Mesothelial cell of epicardium (in vitro differentiated cells): ENCODE measurements at regions not wholly inside any gene's neighbourhood (a gene's known extent, or its start where the extent isn't known, plus 50 kb on each side); places are given as distances from the start of the nearest gene placed in this dataset.
"Not testable (repeated sequence)": the region's sequence is repeated elsewhere in the genome, so short reads cannot be mapped to it uniquely, and the experiment has no call there.

Experiments
- DNase-seq, 2 experiments: peaks; one replicate each; pipeline ENCODE4 v3.0.0; 2021; ENCODE audit warnings: low spot score in 2 of 2; ENCODE audit not compliant: unreplicated experiment in 2 of 2
- H3K27ac Mint-ChIP-seq: 2 replicates; pipeline ENCODE4 v1.8.0; 2021; ENCODE audit warnings: mixed read lengths
- H3K27me3 Mint-ChIP-seq: 2 replicates; pipeline ENCODE4 v1.8.0; 2021; ENCODE audit warnings: low read depth, mixed read lengths
- H3K36me3 Mint-ChIP-seq: 2 replicates; pipeline ENCODE4 v1.8.0; 2021; ENCODE audit warnings: mixed read lengths
- H3K4me1 Mint-ChIP-seq: 2 replicates; pipeline ENCODE4 v1.8.0; 2021; ENCODE audit warnings: mixed read lengths
- H3K4me3 Mint-ChIP-seq: 2 replicates; pipeline ENCODE4 v1.8.0; 2021; ENCODE audit warnings: mild to moderate bottlenecking, moderate library complexity, mixed read lengths
- H3K9me3 Mint-ChIP-seq: 2 replicates; pipeline ENCODE4 v1.8.0; 2021; ENCODE audit warnings: mixed read lengths
- TF ChIP-seq, protein P1 (sequence below): fragments of 200-600 bp; sonication (generic); IDR thresholded peaks from one replicate; pipeline ENCODE4 v1.5.0; 2021; ENCODE audit warnings: antibody characterized with exemption; ENCODE audit not compliant: unreplicated experiment

DNA sequence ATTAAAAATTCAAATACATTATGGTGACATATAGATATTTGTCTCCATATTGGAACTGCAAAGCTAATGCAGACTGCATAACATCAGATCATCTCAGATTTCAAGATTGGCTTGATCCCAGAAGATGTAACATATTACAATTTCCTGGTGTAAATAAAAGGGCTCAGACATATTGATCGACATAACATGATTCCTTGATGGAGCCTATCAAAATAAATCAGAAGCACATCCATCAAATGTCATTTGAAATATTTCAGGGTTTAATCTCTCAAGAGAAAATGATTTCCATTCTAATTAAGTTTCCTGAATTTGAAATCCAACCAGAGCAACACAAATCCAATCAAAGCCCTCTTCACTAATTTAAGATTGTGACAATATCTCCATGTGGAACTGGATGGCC lies 75.1 kb upstream of the UNC13C start:
- H3K27ac Mint-ChIP-seq = no peak overlapping the region
- DNase-seq = no peak
- H3K36me3 Mint-ChIP-seq = no peaks in the 10 kb centered on the region
- no peak overlapping the region for H3K4me3 Mint-ChIP-seq
- TF ChIP-seq, protein P1, sequence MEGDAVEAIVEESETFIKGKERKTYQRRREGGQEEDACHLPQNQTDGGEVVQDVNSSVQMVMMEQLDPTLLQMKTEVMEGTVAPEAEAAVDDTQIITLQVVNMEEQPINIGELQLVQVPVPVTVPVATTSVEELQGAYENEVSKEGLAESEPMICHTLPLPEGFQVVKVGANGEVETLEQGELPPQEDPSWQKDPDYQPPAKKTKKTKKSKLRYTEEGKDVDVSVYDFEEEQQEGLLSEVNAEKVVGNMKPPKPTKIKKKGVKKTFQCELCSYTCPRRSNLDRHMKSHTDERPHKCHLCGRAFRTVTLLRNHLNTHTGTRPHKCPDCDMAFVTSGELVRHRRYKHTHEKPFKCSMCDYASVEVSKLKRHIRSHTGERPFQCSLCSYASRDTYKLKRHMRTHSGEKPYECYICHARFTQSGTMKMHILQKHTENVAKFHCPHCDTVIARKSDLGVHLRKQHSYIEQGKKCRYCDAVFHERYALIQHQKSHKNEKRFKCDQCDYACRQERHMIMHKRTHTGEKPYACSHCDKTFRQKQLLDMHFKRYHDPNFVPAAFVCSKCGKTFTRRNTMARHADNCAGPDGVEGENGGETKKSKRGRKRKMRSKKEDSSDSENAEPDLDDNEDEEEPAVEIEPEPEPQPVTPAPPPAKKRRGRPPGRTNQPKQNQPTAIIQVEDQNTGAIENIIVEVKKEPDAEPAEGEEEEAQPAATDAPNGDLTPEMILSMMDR = no peak
- no peaks in the 10 kb centered on the region for H3K9me3 Mint-ChIP-seq
- no peaks in the 10 kb centered on the region for H3K27me3 Mint-ChIP-seq
- peaks cover 6% of the 10 kb centered on the region for H3K4me1 Mint-ChIP-seq

DNA sequence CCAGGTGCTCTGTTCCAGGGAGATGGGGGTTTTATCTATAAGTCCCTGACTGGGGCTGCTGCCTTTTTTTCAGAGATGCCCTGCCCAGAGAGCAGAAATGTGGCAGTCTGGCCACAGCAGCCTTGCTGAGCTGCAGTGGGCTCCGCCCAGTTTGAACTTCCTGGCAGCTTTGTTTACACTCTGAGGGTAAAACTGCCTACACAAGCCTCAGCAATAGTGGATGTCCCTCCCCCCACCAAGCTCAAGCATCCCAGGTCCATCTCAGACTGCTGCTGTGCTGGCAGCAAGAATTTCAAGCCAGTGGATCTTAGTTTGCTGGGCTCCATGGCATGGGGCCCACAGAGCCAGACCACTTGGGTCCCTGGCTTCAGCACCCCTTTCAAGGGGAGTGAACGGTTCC lies 84.8 kb upstream of the UNC13C start:
- not testable (repeated sequence) for H3K36me3 Mint-ChIP-seq, H3K4me3 Mint-ChIP-seq
- peaks cover 28% of the 10 kb centered on the region for H3K9me3 Mint-ChIP-seq

DNA sequence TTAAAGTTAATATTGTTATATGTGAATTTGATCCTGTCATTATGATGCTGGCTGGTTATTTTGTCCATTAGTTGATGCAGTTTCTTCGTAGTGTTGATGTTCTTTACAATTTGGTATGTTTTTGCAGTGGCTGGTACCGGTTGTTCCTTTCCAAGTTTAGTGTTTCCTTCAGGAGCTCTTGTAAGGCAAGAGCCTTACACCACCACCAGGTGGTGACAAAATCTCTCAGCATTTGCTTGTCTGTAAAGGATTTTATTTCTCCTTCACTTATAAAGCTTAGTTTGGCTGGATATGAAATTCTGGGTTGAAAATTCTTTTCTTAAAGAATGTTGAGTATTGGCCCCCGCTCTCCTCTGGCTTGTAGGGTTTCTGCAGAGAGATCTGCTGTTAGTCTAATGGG lies 86.4 kb upstream of the UNC13C start:
- not testable (repeated sequence) for H3K27ac Mint-ChIP-seq, H3K36me3 Mint-ChIP-seq, DNase-seq, H3K4me3 Mint-ChIP-seq, H3K4me1 Mint-ChIP-seq, H3K27me3 Mint-ChIP-seq
- H3K9me3 Mint-ChIP-seq = peaks cover 31% of the 10 kb centered on the region

More for the DNA sequence above, 84.8 kb upstream of the UNC13C start:
- not testable (repeated sequence) for DNase-seq, H3K27ac Mint-ChIP-seq, H3K27me3 Mint-ChIP-seq
- H3K4me1 Mint-ChIP-seq = peaks cover 10% of the 10 kb centered on the region

GRCh38 chr15:53884441-53884840 lies 93.8 kb upstream of the UNC13C start:
- Mint-ChIP-seq H3K27ac (no peak overlapping the region), H3K4me1 (peaks cover 7% of the 10 kb centered on the region), H3K36me3 (no peaks in the 10 kb centered on the region), H3K4me3 (no peak overlapping the region), H3K27me3 (no peaks in the 10 kb centered on the region), H3K9me3 (peaks cover 19% of the 10 kb centered on the region)
- TF ChIP-seq, protein P1 = no peak
- no peak for DNase-seq

DNA sequence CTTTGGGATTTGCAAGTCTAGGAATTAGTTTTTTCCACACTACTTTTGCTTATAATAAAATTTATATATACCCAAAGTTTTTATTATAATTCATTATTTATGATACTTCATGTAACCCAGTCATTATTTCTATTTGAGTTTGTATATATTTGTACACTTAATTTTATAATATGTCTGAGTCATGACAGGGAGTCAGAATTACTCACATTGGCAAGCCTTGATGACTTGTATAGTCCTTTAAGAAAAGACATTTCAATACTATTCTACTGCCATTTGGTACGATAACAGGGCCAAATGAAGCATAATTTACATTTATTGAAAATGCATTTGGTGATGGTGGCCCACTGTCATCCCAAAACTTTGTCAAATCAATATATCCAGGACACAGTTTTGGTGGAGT lies 95.9 kb upstream of the UNC13C start:
- Mint-ChIP-seq H3K27ac (no peak overlapping the region), H3K9me3 (peaks cover 5% of the 10 kb centered on the region), H3K27me3 (no peaks in the 10 kb centered on the region), H3K36me3 (no peaks in the 10 kb centered on the region), H3K4me1 (peaks cover 7% of the 10 kb centered on the region), H3K4me3 (no peak overlapping the region)
- no peak for DNase-seq
- TF ChIP-seq, protein P1 = no peak

- DNase-seq = no peak
- Mint-ChIP-seq H3K27me3 (no peaks in the 10 kb centered on the region), H3K4me3 (peak overlapping the region; percentile 14), H3K9me3 (no peaks in the 10 kb centered on the region), H3K36me3 (no peaks in the 10 kb centered on the region), H3K27ac (peak overlapping the region; percentile 11), H3K4me1 (peaks cover 7% of the 10 kb centered on the region)
- TF ChIP-seq, protein P1 = no peak
Observed at GRCh38 chr15:53880357-53880756, 97.9 kb upstream of the UNC13C start.

- DNase-seq = no peak
- Mint-ChIP-seq H3K4me3 (no peak overlapping the region), H3K9me3 (peaks cover 14% of the 10 kb centered on the region), H3K27ac (no peak overlapping the region), H3K36me3 (no peaks in the 10 kb centered on the region), H3K27me3 (no peaks in the 10 kb centered on the region), H3K4me1 (peaks cover under 1% of the 10 kb centered on the region)
- TF ChIP-seq, protein P1 = no peak
Observed at GRCh38 chr15:53875711-53876110, 102.5 kb upstream of the UNC13C start.
